ENCODE measurements at regions not wholly inside any gene's neighbourhood (a gene's known extent, or its start where the extent isn't known, plus 50 kb on each side); places are given as distances from the start of the nearest gene placed in this dataset.

DNA sequence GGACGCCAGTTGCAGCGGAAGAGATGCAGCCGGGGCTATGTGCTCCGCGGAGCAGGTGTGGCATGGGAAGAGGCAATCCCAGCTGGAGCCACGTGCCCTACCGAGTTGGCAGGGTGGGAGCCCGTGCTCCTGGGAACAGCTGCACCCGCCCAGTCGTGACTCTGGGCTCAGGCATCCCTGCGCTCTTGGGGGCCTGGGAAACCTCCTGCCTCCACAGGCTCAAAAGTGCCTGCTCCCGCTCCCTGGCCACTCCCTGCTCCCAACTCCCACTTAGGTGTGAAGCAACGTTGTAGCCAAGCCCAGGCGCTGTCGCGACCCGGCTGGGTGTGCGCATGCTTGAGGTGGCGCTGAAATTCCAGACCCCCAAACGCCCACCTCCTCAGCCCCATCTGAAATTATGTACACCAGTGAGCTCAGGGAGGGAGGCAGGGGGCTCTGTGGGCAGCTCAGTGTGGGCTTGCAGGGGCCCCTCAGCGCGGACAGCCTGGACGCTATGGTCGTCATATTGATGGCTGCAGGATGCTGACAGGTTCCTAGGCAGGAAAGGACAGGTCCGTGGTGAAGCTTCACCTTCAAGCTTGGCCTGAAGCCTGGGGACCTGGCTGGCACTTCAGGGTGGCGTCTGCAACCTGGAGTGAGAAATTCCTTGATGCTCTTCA, 429.9 kb downstream of the SLITRK1 start:
- TF ChIP-seq, protein P1, sequence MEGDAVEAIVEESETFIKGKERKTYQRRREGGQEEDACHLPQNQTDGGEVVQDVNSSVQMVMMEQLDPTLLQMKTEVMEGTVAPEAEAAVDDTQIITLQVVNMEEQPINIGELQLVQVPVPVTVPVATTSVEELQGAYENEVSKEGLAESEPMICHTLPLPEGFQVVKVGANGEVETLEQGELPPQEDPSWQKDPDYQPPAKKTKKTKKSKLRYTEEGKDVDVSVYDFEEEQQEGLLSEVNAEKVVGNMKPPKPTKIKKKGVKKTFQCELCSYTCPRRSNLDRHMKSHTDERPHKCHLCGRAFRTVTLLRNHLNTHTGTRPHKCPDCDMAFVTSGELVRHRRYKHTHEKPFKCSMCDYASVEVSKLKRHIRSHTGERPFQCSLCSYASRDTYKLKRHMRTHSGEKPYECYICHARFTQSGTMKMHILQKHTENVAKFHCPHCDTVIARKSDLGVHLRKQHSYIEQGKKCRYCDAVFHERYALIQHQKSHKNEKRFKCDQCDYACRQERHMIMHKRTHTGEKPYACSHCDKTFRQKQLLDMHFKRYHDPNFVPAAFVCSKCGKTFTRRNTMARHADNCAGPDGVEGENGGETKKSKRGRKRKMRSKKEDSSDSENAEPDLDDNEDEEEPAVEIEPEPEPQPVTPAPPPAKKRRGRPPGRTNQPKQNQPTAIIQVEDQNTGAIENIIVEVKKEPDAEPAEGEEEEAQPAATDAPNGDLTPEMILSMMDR (IDR thresholded peaks at IDR 0.05) = no peak
- TF ChIP-seq POLR2A (IDR thresholded peaks at IDR 0.05) = no peak
